ENCODE measurements at regions not wholly inside any gene's neighbourhood (a gene's known extent, or its start where the extent isn't known, plus 50 kb on each side); places are given as distances from the start of the nearest gene placed in this dataset.

DNA sequence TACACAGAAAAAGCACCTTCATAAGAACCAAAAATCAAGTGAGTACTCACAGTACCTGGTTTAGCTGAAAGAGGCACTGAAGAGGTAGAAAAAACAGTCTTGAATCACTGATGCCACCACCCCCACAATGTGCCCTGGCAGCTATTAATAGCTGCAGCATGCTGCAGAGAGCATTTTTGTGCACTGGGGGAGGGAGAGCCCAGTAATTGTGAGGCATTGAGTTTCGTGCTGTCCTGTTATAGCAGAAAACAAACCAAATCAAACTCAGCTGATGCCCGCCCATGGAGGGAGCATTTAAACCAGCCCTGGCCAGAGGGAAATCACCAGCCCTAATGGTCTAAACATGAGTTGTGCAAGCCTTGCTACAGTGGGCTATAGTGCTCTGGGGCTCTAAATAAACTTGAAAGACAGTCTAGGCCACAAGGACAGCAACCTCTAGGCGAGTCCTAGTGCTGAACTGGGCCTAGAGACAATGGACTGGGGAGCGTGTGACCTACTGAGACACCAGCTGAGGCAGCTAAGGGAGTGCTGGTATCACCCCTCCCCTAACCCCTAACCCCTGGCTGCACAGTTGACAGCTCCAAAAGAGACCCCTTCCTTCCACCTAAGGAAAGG lies 106.3 kb upstream of the TMLHE start:
- H2BK20ac ChIP-seq (ENCODE audit: low read depth, low read length, poor library complexity, severe bottlenecking): no peak overlapping the region
- no peak overlapping the region for H2AK5ac ChIP-seq (ENCODE audit: insufficient read length, low read length)
- no peak overlapping the region for H3K4me2 ChIP-seq (ENCODE audit: insufficient read depth, insufficient read length, low read length)
- TF ChIP-seq, protein P1, sequence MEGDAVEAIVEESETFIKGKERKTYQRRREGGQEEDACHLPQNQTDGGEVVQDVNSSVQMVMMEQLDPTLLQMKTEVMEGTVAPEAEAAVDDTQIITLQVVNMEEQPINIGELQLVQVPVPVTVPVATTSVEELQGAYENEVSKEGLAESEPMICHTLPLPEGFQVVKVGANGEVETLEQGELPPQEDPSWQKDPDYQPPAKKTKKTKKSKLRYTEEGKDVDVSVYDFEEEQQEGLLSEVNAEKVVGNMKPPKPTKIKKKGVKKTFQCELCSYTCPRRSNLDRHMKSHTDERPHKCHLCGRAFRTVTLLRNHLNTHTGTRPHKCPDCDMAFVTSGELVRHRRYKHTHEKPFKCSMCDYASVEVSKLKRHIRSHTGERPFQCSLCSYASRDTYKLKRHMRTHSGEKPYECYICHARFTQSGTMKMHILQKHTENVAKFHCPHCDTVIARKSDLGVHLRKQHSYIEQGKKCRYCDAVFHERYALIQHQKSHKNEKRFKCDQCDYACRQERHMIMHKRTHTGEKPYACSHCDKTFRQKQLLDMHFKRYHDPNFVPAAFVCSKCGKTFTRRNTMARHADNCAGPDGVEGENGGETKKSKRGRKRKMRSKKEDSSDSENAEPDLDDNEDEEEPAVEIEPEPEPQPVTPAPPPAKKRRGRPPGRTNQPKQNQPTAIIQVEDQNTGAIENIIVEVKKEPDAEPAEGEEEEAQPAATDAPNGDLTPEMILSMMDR (conservative IDR thresholded peaks at IDR 0.05): no peak
- no peak overlapping the region for H4K5ac ChIP-seq (ENCODE audit: insufficient read length, low read depth, low read length)
- no peak overlapping the region for H3K27ac ChIP-seq (ENCODE audit: insufficient read length, low read depth, low read length)
- Mint-ChIP-seq H3K9me3 (peaks cover 66 to 70% of the 10 kb centered on the region in 2 experiments), H3K4me3 (no peak overlapping the region), H3K27ac (no peak overlapping the region; a peak in 1 of 7 replicates), H3K36me3 (ENCODE audit: insufficient read depth in 1 of 3, low read depth in 3 of 3) (peaks cover 0 to 4% (median 0%) of the 10 kb centered on the region in 3 experiments; a peak in 2 of 7 replicates), H3K4me1 (peaks cover 3 to 4% of the 10 kb centered on the region in 2 experiments; a peak in 2 of 4 replicates), H3K27me3 (ENCODE audit: low read depth) (no peaks in the 10 kb centered on the region; the same call in 1 of the 2 replicates)
- no peak overlapping the region for H4K91ac ChIP-seq (ENCODE audit: insufficient read length, low read depth, low read length)
- H3K23me2 ChIP-seq (ENCODE audit: insufficient read length, low read depth, low read length, poor library complexity, severe bottlenecking): no peaks in the 10 kb centered on the region
- no peak overlapping the region for H3K4ac ChIP-seq (ENCODE audit: low read depth, low read length)
- no peaks in the 10 kb centered on the region for H3K79me2 ChIP-seq (ENCODE audit: insufficient read depth, low read length)
- no peaks in the 10 kb centered on the region for H3K4me1 ChIP-seq (ENCODE audit: insufficient read depth, low read length)
- H2AFZ ChIP-seq (ENCODE audit: low read length): no peak overlapping the region
- WGBS (ENCODE audit: extremely low coverage, insufficient read length, low lambda C conversion rate): no CpG with 5 or more reads among the region's 4 CpGs
- no peak overlapping the region for H3K23ac ChIP-seq (ENCODE audit: insufficient read length, low read depth, low read length)
- no peak for DNase-seq
- no peak overlapping the region for H3K56ac ChIP-seq (ENCODE audit: insufficient read length, low read depth, low read length)
- H2BK5ac ChIP-seq (ENCODE audit: insufficient read length, low read length): no peak overlapping the region
- peaks cover 26% of the 10 kb centered on the region for H3K9me3 ChIP-seq (ENCODE audit: control insufficient read depth, low read depth, low read length)
- H2BK15ac ChIP-seq (ENCODE audit: low read depth, low read length): no peak overlapping the region
- H3K79me1 ChIP-seq (ENCODE audit: insufficient read depth, low read depth, low read length, poor library complexity, severe bottlenecking): no peaks in the 10 kb centered on the region
- no peak overlapping the region for H2BK120ac ChIP-seq (ENCODE audit: low read depth, low read length, poor library complexity, severe bottlenecking)
- no peak overlapping the region for H3K9ac ChIP-seq (ENCODE audit: extremely low read depth, insufficient read length, low read length)
- no peaks in the 10 kb centered on the region for H3K27me3 ChIP-seq (ENCODE audit: insufficient read depth, low read length)
- no peak overlapping the region for H3K14ac ChIP-seq (ENCODE audit: insufficient read depth, low read length)
- H4K8ac ChIP-seq (replicated peaks; ENCODE audit: insufficient read length, low read depth, low read length): no peak overlapping the region
- H2BK12ac ChIP-seq (ENCODE audit: insufficient read length, low read depth, low read length): no peak overlapping the region
- no peaks in the 10 kb centered on the region for H4K20me1 ChIP-seq (ENCODE audit: control insufficient read depth, insufficient read depth, insufficient read length)
- no peak overlapping the region for H3K18ac ChIP-seq (ENCODE audit: insufficient read length, low read depth, low read length)
- H3T11ph ChIP-seq (ENCODE audit: low read length): no peak overlapping the region

Data from H9 (cell line).